ENCODE measurements at regions not wholly inside any gene's neighbourhood (a gene's known extent, or its start where the extent isn't known, plus 50 kb on each side); places are given as distances from the start of the nearest gene placed in this dataset.
A peak's percentile ranks its signal among the peaks of the same experiment; 100 is the strongest.

- FAIRE-seq (no peak), DNase-seq (ENCODE audit: extremely low read depth in 1 of 4, low spot score in 3 of 4) (no peak), ATAC-seq (no peak)
- no peaks in the 10 kb centered on the region for H3K79me2 ChIP-seq (ENCODE audit: control insufficient read depth, insufficient read depth, low read length)
- 82% methylated on average over 3 of the region's 3 CpGs for WGBS (ENCODE audit: insufficient coverage, low coverage, missing lambda C conversion rate)
- H3K27ac ChIP-seq (ENCODE audit: extremely low read depth, low read depth, low read length) = no peak overlapping the region
- peaks cover 7% of the 10 kb centered on the region; the same call in 1 of the 2 replicates for H3K9me3 ChIP-seq (replicated peaks; ENCODE audit: control insufficient read depth, insufficient read depth, low read depth, low read length)
- BruUV-seq (replicated peaks) = no TSS peak
- TF ChIP-seq GATAD2B (IDR thresholded peaks at IDR 0.05; ENCODE audit: borderline replicate concordance) (no peak), KDM1A (IDR thresholded peaks at IDR 0.05) (peak in 1 of 2 experiments; percentile 43; a peak in 1 of 4 replicates)
- CTCF ChIA-PET (ENCODE audit: low intra/inter-chr PET ratio) = no interaction called here
- H3K27me3 ChIP-seq (ENCODE audit: control insufficient read depth in 2 of 2, insufficient read depth in 2 of 2, low read length in 2 of 2) = peaks cover 31 to 74% of the 10 kb centered on the region in 2 experiments
- peaks cover under 1 to 5% of the 10 kb centered on the region in 2 experiments; a peak in 4 of 5 replicates for H3K4me1 ChIP-seq (replicated peaks in 1 of 2; ENCODE audit: control insufficient read depth in 2 of 2, insufficient read depth in 2 of 2, low read length in 2 of 2)
- H4K20me1 ChIP-seq (replicated peaks; ENCODE audit: control insufficient read depth, insufficient read depth, low read length) = 0 out of 2 replicates have a peak, but pooled peaks cover 6% of the 10 kb centered on the region
- no peak overlapping the region for H3K4me3 ChIP-seq
- peaks cover 4% of the 10 kb centered on the region for H3K9me1 ChIP-seq (ENCODE audit: control insufficient read depth, insufficient read depth, low read length)
- H2AFZ ChIP-seq (ENCODE audit: low read depth, low read length) = no peak overlapping the region
- H3K9ac ChIP-seq (ENCODE audit: insufficient read depth in 1 of 2, low read depth in 2 of 2, low read length in 2 of 2) = no peak overlapping the region
- no peaks in the 10 kb centered on the region for H3K36me3 ChIP-seq (ENCODE audit: control insufficient read depth, insufficient read depth, low read length)
- in situ Hi-C loops (cut with MboI) (no loop called here), intact Hi-C loops (cut with micrococcal nuclease) (no loop called here)
- no peak overlapping the region for H3K4me2 ChIP-seq (ENCODE audit: insufficient read depth, low read length)
- POLR2A ChIA-PET = no interaction called here
Observed at GRCh38 chr2:3110555-3110954, 267.1 kb downstream of the EIPR1 start.

DNA sequence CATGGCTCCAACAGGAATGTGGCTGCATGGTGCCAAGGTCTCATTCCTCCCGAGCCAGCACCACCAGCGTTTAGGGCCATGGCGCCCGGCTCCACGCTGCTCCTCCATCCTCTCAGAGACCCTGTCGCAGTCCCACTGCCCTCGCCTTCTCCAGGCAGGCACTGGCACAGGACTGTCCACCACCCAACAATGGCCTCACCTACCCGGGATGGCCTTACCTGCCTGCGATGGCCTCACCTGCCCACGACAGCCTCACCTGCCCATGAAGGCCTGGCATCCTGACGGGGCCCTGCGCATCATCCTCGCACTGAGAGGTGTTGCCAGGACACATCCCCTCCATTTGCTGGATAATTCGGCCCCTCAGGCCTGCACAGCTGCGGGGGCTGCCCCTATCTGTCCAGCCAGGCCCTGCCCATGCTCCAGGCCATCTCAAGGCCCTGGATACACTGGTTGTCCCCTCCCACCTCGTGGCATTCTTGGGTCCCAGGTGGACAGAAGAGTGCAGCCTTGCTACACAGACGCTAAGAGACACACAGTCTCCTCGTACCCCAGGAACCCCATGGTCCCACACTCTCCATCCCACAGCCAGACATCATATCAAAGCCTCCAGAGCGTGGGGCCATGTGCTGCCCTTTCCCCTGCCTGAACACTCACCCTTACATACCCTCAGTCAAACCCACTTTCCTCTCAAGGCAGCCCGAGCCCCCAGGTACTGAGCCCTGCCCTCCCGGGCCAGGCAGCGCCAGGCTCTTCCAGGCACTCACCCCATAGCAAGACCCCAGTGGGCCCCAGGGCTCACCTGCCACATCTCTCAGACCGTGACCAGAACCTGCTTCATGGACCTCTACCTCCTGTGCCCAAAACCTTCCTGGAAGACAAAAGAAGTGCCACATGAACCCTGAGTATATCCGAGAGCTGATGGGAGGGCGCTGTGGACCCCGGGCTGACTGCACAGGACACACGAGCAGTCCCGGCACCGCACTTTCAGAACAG lies 268.6 kb downstream of the EIPR1 start:
- CTCF ChIA-PET (ENCODE audit: low intra/inter-chr PET ratio) = no interaction called here
- H3K4me2 ChIP-seq (ENCODE audit: insufficient read depth, low read length) = no peak overlapping the region
- no peak overlapping the region for H3K4me3 ChIP-seq
- peaks cover 4% of the 10 kb centered on the region for H3K9me1 ChIP-seq (ENCODE audit: control insufficient read depth, insufficient read depth, low read length)
- H4K20me1 ChIP-seq (replicated peaks; ENCODE audit: control insufficient read depth, insufficient read depth, low read length) = 0 out of 2 replicates have a peak, but pooled peaks cover 6% of the 10 kb centered on the region
- intact Hi-C loops (cut with micrococcal nuclease) = no loop called here
- H3K36me3 ChIP-seq (ENCODE audit: control insufficient read depth, insufficient read depth, low read length) = no peaks in the 10 kb centered on the region
- POLR2A ChIA-PET = interaction anchor here (0.9 kb wide), 1 partner anchor 8 kb away, joined by 3 read pairs; no protein-coding TSS in a partner anchor
- H3K4me1 ChIP-seq (replicated peaks in 1 of 2; ENCODE audit: control insufficient read depth in 2 of 2, insufficient read depth in 2 of 2, low read length in 2 of 2) = peaks cover 4 to 5% of the 10 kb centered on the region in 2 experiments; a peak in 4 of 5 replicates
- BruUV-seq (replicated peaks) = no TSS peak
- H2AFZ ChIP-seq (ENCODE audit: low read depth, low read length) = no peak overlapping the region
- TF ChIP-seq E2F3 (CRISPR knock-in tag; IDR thresholded peaks at IDR 0.05) (no peak), SMARCC2 (IDR thresholded peaks at IDR 0.05; ENCODE audit: low read depth) (no peak), CCNT2 (IDR thresholded peaks at IDR 0.05; ENCODE audit: borderline replicate concordance, extremely low read depth, insufficient read length, low read depth, low read length) (no peak), ETV6 (IDR thresholded peaks at IDR 0.05; ENCODE audit: borderline replicate concordance in 1 of 2, low read depth in 2 of 2, low read length in 1 of 2) (no peak), ETV6 (CRISPR knock-in tag; IDR thresholded peaks at IDR 0.05; ENCODE audit: borderline replicate concordance) (no peak), NFE2L1 (tag; IDR thresholded peaks at IDR 0.05; ENCODE audit: borderline replicate concordance, low read depth) (no peak), CHD1 (IDR thresholded peaks at IDR 0.05; ENCODE audit: low read length) (no peak)
- no peak overlapping the region for H3K27ac ChIP-seq (ENCODE audit: extremely low read depth, low read depth, low read length)
- H3K79me2 ChIP-seq (ENCODE audit: control insufficient read depth, insufficient read depth, low read length) = no peaks in the 10 kb centered on the region
- 3% methylated on average over 27 of the region's 29 CpGs for WGBS (ENCODE audit: insufficient coverage, low coverage, missing lambda C conversion rate)
- DNase-seq (ENCODE audit: extremely low read depth in 1 of 4, low spot score in 3 of 4) = peak in 1 of 4 experiments; percentile 5
- H3K27me3 ChIP-seq (ENCODE audit: control insufficient read depth in 2 of 2, insufficient read depth in 2 of 2, low read length in 2 of 2) = peaks cover 23 to 64% of the 10 kb centered on the region in 2 experiments
- in situ Hi-C loops (cut with MboI) = no loop called here
- 0 out of 4 replicates have a peak overlapping the region, but pooled peaks of 1 of the 2 experiments have one; percentile 6 for H3K9ac ChIP-seq (ENCODE audit: insufficient read depth in 1 of 2, low read depth in 2 of 2, low read length in 2 of 2)
- H3K9me3 ChIP-seq (replicated peaks; ENCODE audit: control insufficient read depth, insufficient read depth, low read depth, low read length) = peaks cover 7% of the 10 kb centered on the region; the same call in 1 of the 2 replicates
- FAIRE-seq = no peak
- ATAC-seq = no peak

Measured in K562 (cell line).